ENCODE measurements at regions not wholly inside any gene's neighbourhood (a gene's known extent, or its start where the extent isn't known, plus 50 kb on each side); places are given as distances from the start of the nearest gene placed in this dataset.

GRCh38 chr3:99365396-99365795 is 273.0 kb upstream of the COL8A1 start:
- DNase-seq = no peak

GRCh38 chr3:99357131-99357530 is 281.3 kb upstream of the COL8A1 start:
- DNase-seq = peak; percentile 50

- DNase-seq = no peak
Measured at GRCh38 chr3:99356696-99357095, 281.7 kb upstream of the COL8A1 start.

- no peak for DNase-seq
Measured at GRCh38 chr3:99355465-99355864, 282.9 kb upstream of the COL8A1 start.

- DNase-seq = no peak
Measured at GRCh38 chr3:99352811-99353210, 285.6 kb upstream of the COL8A1 start.

GRCh38 chr3:99351122-99351521 is 287.3 kb upstream of the COL8A1 start:
- peak; percentile 81 for DNase-seq

GRCh38 chr3:99348451-99348850 is 289.9 kb upstream of the COL8A1 start:
- DNase-seq = no peak

GRCh38 chr3:99344216-99344615 is 294.2 kb upstream of the COL8A1 start:
- peak; percentile 38 for DNase-seq

- DNase-seq = no peak
Measured at GRCh38 chr3:99342383-99342782, 296.0 kb upstream of the COL8A1 start.

- no peak for DNase-seq
Measured at GRCh38 chr3:99339222-99339621, 299.2 kb upstream of the COL8A1 start.

GRCh38 chr3:99332718-99333117 is 305.7 kb upstream of the COL8A1 start:
- DNase-seq = peak; percentile 66

- DNase-seq = no peak
Measured at GRCh38 chr3:99332276-99332675, 306.1 kb upstream of the COL8A1 start.

GRCh38 chr3:99330924-99331532 is 307.4 kb upstream of the COL8A1 start:
- DNase-seq = peak; percentile 44

GRCh38 chr3:99330281-99330680 is 308.1 kb upstream of the COL8A1 start:
- DNase-seq = no peak

GRCh38 chr3:99325402-99325801 is 313.0 kb upstream of the COL8A1 start:
- DNase-seq = no peak

GRCh38 chr3:99324636-99325203 is 313.7 kb upstream of the COL8A1 start:
- DNase-seq = no peak

- no peak for DNase-seq
Measured at GRCh38 chr3:99323940-99324339, 314.5 kb upstream of the COL8A1 start.

- no peak for DNase-seq
Measured at GRCh38 chr3:99322551-99322950, 315.8 kb upstream of the COL8A1 start.

GRCh38 chr3:99321261-99321660 is 317.1 kb upstream of the COL8A1 start:
- no peak for DNase-seq

- peak; percentile 92 for DNase-seq
Measured at GRCh38 chr3:99319961-99320360, 318.4 kb upstream of the COL8A1 start.

GRCh38 chr3:99319450-99319849 is 318.9 kb upstream of the COL8A1 start:
- peak; percentile 36 for DNase-seq

GRCh38 chr3:99317201-99317600 is 321.2 kb upstream of the COL8A1 start:
- peak; percentile 28 for DNase-seq

GRCh38 chr3:99315896-99316295 is 322.5 kb upstream of the COL8A1 start:
- DNase-seq = peak; percentile 23

GRCh38 chr3:99313485-99313884 is 324.9 kb upstream of the COL8A1 start:
- DNase-seq = peak; percentile 42

- no peak for DNase-seq
Measured at GRCh38 chr3:99298661-99299060, 339.7 kb upstream of the COL8A1 start.

All from fibroblast of skin of right quadriceps (primary cell).